ENCODE measurements at regions not wholly inside any gene's neighbourhood (a gene's known extent, or its start where the extent isn't known, plus 50 kb on each side); places are given as distances from the start of the nearest gene placed in this dataset.

DNA sequence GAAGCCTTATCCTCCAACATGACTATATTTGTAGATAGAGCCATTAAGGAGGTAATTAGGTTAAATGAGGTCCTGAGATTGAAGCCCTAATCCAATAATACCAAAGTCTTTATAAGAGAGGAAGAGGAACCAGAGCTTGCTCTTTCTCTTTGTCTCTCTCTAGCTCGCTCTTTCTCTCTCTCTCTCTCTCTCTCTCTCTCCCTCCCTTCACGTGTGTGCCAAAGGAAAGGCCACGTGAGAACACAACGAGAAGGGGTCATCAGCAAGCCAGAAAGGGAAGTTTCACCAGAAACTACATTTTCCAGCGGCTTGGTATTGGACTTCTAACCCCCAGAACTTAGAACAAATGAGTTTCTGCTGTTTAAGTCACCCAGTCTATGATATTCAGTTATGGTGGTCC is 1540.5 kb downstream of the C4orf33 start:
- TF ChIP-seq RAD51 (IDR thresholded peaks at IDR 0.05; ENCODE audit: borderline replicate concordance, low read depth) (no peak), MEF2D (tag; conservative IDR thresholded peaks at IDR 0.05; ENCODE audit: low read depth) (no peak), ZNF274 (IDR thresholded peaks at IDR 0.05; ENCODE audit: borderline replicate concordance, low read depth, low read length) (no peak), SMAD3 (CRISPR knock-in tag; conservative IDR thresholded peaks at IDR 0.05) (no peak), RBBP5 (IDR thresholded peaks at IDR 0.05; ENCODE audit: borderline replicate concordance, insufficient read depth, low read length, poor library complexity, severe bottlenecking) (no peak)
- TF ChIP-seq, protein P1, sequence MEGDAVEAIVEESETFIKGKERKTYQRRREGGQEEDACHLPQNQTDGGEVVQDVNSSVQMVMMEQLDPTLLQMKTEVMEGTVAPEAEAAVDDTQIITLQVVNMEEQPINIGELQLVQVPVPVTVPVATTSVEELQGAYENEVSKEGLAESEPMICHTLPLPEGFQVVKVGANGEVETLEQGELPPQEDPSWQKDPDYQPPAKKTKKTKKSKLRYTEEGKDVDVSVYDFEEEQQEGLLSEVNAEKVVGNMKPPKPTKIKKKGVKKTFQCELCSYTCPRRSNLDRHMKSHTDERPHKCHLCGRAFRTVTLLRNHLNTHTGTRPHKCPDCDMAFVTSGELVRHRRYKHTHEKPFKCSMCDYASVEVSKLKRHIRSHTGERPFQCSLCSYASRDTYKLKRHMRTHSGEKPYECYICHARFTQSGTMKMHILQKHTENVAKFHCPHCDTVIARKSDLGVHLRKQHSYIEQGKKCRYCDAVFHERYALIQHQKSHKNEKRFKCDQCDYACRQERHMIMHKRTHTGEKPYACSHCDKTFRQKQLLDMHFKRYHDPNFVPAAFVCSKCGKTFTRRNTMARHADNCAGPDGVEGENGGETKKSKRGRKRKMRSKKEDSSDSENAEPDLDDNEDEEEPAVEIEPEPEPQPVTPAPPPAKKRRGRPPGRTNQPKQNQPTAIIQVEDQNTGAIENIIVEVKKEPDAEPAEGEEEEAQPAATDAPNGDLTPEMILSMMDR (IDR thresholded peaks at IDR 0.05 in 2 of 3, conservative IDR thresholded peaks at IDR 0.05 in 1 of 3; ENCODE audit: insufficient read depth in 2 of 3, low read depth in 1 of 3, low read length in 3 of 3) = no peak
